T-helper 2 cell (primary cell): ENCODE measurements at regions not wholly inside any gene's neighbourhood (a gene's known extent, or its start where the extent isn't known, plus 50 kb on each side); places are given as distances from the start of the nearest gene placed in this dataset.
A peak's percentile ranks its signal among the peaks of the same experiment; 100 is the strongest.
"Not testable (repeated sequence)": the region's sequence is repeated elsewhere in the genome, so short reads cannot be mapped to it uniquely, and the experiment has no call there.

Source experiments
- DNase-seq, 5 experiments: peaks; one replicate each; pipeline versions ENCODE4 v3.0.0 to v3.0.0-alpha.2; 2012 to 2022

DNA sequence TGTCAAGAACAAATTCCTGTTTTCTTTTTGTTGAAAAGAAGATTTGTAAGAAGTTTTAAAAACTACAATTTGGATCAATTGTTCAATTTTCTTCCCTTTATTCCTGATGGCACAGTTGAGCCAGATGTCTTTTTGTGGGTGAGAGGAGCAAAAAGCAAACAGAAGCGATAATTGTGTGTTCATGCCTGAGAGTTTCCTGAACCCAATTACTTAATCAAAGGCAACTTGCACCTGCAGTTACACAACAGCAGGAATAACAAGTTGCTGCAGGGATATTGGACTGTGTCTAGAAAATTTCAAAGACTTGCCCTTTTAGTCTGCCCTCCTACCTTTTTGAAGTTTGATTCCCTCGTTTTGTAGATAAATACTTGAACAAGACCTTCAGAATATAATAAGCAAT is 383.6 kb downstream of the DSEL start:
- no peak for DNase-seq

DNA sequence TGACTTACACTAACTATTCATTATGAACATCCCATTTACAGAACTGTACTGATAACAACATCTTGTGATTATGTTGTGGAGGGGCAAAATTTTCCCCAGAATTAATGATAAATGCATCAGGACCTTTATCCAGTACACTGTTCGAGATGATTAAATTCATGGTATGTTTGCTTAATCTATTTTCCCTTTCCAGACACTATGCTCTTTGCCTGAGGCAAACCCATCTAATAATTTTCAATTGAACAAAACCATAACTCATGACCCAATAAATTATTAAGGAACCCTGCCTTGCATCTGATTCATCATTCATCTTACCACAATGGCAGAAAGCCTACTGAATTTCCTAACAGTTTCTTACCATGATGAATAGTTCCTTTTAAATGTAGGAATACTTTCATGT is 385.0 kb downstream of the DSEL start:
- DNase-seq = no peak

GRCh38 chr18:67126751-67127150 is 389.8 kb downstream of the DSEL start:
- DNase-seq = not testable (repeated sequence)

DNA sequence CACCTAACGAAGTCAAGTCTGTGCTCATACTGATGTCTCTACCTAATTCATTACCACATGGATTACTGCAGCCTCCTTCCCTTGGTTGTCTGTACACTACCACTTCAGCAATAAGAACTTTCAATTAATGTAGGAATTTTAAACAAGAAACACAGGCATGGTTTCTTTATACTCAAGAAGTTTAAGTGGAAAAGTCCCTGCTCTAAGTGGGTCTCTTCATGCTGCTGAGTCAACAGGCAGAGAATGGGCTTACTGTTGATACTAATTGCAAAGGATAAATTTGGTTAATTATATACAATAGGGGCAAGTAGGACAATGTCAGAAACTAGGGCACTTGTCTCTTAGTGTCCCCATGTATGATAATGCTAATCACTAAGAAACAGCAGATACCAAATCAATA is 392.6 kb downstream of the DSEL start:
- DNase-seq = no peak

DNA sequence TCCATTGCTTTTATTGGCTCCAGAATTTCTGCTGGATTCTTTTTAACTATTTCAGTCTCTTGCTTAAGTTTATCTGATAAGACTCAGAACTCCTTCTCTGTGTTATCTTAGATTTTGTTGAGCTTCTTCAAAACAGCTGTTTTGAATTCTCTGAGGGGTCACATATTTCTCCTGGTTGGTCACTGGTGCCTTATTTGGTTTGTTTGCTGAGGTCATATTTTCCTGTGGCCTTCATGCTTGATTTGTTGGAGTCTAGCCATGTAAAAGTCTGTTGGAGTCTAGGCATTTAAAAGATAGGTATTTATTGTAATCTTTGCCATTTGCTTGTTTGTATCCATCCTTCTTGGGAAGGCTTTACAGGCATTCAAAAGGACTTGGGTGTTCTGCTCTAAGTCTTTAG is 398.7 kb downstream of the DSEL start:
- no peak for DNase-seq

DNA sequence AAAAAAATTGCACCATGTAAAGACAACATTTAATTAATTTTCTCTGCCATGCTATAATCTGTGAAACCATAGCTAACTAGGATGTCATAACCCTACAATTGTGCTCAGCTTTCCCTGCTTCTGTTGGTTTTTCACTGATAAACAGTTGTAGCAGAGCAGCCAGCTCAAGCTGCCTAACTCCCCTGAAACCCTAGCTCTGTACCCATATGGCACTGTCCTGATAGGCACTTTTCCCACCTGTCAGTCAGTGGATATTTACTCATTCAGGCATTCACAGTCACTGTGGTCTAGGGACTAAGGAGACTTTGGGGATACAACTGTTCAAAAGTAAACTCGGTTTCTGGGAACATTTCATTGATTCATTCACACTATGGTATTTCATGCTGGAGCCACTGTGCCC is 407.0 kb downstream of the DSEL start:
- no peak for DNase-seq

DNA sequence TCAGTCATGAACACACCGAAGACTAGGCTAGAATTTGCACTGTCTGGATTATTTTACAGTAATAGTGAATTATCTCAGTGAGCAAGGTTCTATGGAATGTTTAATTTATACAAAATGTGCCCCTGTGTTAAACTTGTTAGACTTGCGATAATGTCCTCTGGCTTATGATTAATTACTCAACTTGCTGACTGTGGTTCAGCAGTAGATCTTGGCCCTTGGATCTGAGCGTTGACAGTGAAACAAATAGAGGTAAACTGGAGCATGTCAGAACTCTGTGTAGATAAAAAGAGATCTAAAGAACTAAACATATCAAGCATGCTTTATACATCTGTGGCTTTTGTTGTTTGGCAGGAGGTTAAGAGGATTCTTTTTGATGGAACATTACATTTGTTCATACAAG is 407.6 kb downstream of the DSEL start:
- no peak for DNase-seq

DNA sequence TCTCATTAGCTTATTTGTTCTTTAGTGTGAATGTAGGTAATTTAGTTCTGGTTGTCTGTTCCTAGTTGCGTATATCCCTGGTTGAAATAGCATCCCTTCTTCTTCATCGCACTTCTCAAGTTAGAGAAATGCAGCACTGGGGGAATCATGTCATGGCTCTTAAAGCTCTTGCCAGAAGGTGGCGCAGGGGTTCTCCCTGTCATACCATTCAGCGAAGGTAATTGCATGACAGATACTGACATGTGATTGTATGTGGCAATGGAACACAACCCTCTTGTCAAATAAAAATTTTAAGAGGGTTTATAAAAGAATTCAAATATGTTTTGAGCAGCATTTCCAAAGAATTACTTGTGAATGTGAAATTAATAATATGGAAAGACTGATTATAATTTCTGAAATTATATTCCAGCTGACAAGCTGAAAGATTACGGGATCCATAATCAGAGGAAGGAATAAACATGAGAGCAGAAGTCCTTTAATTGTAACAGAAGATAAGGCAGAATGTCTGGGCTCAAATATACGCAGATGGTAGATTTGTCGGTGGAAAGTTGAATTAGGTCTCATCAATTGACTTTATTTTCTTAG is 411.7 kb downstream of the DSEL start:
- DNase-seq = peak in 1 of 5 experiments; percentile 49

GRCh38 chr18:67094123-67094522 is 422.4 kb downstream of the DSEL start:
- no peak for DNase-seq

- DNase-seq = no peak
Measured at GRCh38 chr18:67092141-67092540, 424.4 kb downstream of the DSEL start.

DNA sequence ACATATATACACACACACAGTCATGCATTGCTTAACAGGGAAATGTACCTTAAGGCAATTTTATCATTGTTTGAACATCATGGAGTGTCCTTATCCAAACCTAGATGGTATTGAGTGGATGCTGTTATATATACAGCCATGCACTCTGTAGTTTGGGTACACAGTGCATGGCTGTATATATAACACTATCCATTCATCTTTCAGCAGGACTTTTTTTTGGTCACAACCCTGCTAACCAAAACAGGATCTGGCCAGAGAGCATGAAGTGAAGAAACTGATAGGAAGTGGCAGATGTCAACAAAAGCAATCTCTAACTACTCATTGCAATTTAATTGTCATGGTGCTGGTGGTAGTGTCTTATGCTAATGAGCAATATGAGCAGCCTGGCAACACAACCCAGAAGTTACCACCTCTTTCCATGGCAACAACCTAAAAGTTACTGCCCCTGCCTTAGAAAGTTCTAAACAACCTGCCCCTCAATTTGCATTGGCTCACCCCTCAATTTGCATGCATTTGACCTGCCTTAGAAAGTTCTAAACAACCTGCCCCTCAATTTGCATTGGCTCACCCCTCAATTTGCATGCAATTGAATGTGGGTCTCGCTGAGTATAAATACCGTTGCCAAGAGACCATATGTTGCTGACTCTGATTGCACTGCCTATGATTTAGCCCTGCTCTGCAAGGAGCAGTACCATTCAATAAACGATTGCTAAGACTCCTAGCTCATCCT is 434.9 kb downstream of the DSEL start:
- no peak for DNase-seq

DNA sequence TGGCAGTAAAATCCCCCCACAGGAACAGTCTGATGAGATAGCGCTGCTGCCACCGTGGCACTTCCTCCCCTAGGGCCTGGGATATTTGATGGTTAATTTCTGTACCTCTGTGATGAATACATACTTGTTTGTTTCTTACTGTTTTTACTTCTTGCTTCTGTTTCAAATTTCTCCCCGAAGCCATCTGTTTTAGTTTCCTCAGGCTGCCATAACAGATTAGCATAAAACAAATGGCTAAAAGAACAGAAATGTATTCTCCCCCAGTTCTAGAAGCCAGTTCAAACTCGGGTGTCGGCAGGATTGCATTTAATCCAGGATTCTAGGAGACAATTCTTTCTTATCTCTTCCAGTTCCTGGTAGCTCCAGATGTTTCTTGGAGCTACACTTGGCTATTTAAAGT is 435.9 kb downstream of the DSEL start:
- DNase-seq = no peak

DNA sequence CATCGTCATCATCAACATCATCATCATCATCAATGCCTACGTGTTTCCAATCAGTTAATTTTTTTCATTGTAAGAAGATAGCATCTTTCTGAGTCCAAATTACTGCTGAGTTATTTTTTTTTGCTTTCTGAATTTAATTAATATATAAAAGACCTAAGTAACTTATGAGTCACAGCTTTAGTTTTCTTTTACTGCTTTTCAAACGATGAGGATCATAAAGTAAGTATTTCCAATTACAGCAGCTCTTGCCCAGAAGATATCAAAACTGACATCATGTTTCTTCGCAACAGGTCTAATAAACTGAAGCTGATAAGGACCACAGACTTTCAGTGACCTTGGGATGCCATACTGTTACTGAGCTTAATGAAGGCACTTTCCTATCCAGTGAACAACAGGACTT is 442.2 kb downstream of the DSEL start:
- no peak for DNase-seq

GRCh38 chr18:67072791-67073190 is 443.7 kb downstream of the DSEL start:
- DNase-seq = no peak

DNA sequence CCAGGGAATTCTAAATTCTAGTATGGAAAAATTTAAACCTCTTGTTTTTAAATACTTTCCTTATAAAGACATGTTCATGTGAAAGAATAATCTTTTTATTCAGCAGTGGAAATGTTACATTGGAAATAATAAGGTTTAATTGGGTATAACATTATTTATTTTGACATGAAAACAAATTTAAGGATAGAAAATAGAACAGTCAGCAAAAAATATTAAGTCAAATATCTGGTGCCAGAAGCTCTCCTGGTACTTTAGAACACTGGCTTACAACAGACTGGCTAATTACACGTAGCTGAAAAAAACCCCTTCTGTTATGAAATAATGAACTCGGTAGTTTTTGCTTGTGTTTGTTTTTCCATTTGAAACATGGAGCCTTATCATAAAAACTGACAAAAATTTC is 447.9 kb downstream of the DSEL start:
- DNase-seq = no peak

- DNase-seq = no peak
Measured at GRCh38 chr18:67047334-67047733, 443.4 kb upstream of the CDH19 start.

- no peak for DNase-seq
Measured at GRCh38 chr18:67043276-67043675, 439.4 kb upstream of the CDH19 start.

DNA sequence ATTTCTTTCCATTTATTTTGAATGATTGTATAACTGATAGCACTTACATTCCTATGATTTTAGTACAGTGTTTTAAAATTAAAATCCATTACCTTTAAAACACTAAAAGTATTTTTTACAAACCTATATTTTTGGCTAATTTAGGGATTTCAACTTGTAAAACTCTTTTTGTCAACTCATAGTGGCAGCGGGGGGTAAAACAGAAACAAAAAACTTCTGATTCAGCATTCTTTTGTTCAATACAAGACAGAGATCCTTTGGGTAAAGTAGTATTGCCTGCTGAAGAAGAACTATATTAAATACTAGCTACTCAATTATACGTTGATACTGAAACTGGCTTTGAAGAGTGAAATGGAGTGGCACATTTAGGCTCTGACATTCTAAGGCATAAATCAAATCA is 437.4 kb upstream of the CDH19 start:
- DNase-seq = no peak

- DNase-seq = no peak
Measured at GRCh38 chr18:67035026-67035425, 431.1 kb upstream of the CDH19 start.

- no peak for DNase-seq
Measured at GRCh38 chr18:67023059-67023458, 419.2 kb upstream of the CDH19 start.

DNA sequence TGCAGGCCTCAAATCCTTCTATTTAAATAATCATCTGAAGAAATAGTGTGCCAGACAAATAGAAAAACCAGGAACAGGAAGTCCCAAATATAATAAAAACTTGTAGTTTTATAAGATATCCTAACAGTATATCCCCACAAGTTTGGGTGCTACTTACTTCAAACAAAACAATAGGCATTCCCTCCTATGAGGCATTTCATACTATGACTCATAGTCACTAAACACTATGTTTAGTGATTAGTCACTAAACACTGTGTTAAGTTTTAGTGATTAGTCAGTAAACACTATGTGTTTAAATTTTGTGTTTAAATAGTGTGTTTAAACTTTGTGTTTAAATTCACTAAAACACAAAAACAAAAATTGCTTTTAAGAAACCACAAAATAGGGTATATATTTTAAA is 407.0 kb upstream of the CDH19 start:
- no peak for DNase-seq

GRCh38 chr18:67007999-67008398 is 404.1 kb upstream of the CDH19 start:
- no peak for DNase-seq

DNA sequence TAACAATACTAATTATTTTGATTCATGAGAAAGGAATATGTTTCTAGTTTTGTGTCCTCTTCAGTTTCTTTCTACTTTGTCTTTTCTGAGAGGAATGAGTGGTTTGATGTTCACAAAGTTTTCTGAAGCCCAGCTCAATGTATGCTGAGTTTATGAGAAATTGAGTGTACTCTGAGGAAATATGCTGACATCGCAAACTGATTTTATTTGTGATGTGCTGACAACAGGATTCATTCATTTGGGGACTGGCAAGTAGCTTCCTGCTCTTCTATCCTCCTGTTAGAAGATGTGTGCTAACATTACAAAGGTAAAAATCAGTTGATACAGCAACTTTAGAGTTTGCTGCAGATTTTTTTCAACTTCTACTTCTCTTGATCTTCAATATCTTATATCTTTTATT is 403.2 kb upstream of the CDH19 start:
- no peak for DNase-seq

DNA sequence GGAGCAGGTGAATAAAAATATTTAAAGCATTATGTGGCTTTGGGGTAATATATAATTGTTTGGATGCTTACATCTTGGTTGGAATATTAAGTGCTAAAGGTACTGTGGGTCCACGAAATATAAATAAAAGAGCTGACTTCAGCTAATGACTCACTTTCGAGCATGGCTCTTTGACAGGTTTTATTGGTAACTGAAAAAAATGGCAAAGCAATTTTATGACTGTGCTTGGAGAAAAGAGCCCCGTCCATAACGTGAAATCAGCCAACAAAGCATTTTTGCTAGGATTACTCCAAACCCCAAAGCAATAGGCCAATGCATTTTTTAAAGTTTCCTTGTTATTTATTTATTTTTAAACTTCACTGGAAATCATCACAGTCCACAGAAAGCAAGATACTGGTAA is 397.2 kb upstream of the CDH19 start:
- no peak for DNase-seq

- no peak for DNase-seq
Measured at GRCh38 chr18:66999003-66999402, 395.1 kb upstream of the CDH19 start.
